Vagina (tissue), 2 donors: ENCODE measurements at regions not wholly inside any gene's neighbourhood (a gene's known extent, or its start where the extent isn't known, plus 50 kb on each side); places are given as distances from the start of the nearest gene placed in this dataset.

Source experiments
- POLR2A ChIP-seq, 2 donors: fragments of 450-650 bp; IDR thresholded peaks; one replicate each; pipeline ENCODE4 v1.6.1; 2017; ENCODE audit warnings: antibody characterized with exemption in 2 of 2, mild to moderate bottlenecking in 2 of 2, moderate library complexity in 2 of 2
- TF ChIP-seq, protein P1 (sequence below), 3 experiments: fragments of 450-650 bp in 2 of 3; fragments of 200-600 bp in 1 of 3; sonication (generic) in 1 of 3; IDR thresholded peaks; one replicate each; pipeline ENCODE4 v1.5.1; 2017 to 2019; ENCODE audit warnings: antibody characterized with exemption in 3 of 3, mild to moderate bottlenecking in 2 of 3, moderate library complexity in 2 of 3

DNA sequence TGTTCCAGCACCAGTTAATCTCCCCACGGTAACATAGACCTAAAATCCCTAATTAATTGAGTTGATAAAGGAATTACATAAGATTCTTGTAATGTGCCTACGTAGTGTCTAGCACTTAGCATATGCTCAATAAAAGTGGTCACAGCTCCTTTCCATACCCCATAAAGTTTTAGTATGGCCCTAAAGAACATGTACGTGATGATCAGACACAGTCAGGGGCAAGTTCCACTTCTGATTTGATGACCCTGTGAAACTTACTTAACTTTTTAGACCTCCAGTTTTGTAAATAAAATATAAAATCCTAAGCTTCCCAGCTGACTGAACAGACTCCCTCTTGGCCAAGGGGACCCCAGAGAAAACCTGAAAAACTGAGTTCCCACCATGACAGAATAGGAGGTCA lies 391.3 kb upstream of the ERCC4 start:
- TF ChIP-seq, protein P1, sequence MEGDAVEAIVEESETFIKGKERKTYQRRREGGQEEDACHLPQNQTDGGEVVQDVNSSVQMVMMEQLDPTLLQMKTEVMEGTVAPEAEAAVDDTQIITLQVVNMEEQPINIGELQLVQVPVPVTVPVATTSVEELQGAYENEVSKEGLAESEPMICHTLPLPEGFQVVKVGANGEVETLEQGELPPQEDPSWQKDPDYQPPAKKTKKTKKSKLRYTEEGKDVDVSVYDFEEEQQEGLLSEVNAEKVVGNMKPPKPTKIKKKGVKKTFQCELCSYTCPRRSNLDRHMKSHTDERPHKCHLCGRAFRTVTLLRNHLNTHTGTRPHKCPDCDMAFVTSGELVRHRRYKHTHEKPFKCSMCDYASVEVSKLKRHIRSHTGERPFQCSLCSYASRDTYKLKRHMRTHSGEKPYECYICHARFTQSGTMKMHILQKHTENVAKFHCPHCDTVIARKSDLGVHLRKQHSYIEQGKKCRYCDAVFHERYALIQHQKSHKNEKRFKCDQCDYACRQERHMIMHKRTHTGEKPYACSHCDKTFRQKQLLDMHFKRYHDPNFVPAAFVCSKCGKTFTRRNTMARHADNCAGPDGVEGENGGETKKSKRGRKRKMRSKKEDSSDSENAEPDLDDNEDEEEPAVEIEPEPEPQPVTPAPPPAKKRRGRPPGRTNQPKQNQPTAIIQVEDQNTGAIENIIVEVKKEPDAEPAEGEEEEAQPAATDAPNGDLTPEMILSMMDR (IDR thresholded peaks at IDR 0.05) = no peak
- TF ChIP-seq POLR2A (IDR thresholded peaks at IDR 0.05) = no peak
